Astrocyte (in vitro differentiated cells and primary cell): ENCODE measurements at regions not wholly inside any gene's neighbourhood (a gene's known extent, or its start where the extent isn't known, plus 50 kb on each side); places are given as distances from the start of the nearest gene placed in this dataset.

Experiments used
- DNase-seq: peaks from one replicate; pipeline ENCODE4 v3.0.0-alpha.2; 2010; ENCODE audit warnings: low read depth
- FAIRE-seq: peaks from 2 replicates; lab custom pipeline; 2011; peaks lifted over from hg19 to GRCh38; lab: Jason Lieb, UNC
- H2AFZ ChIP-seq: 2 replicates; pipeline ENCODE4 v1.6.0; 2012; ENCODE audit warnings: low read depth, low read length, inconsistent platforms
- H3K27ac ChIP-seq: 2 replicates; pipeline ENCODE4 v1.5.1; 2011; ENCODE audit warnings: low read depth, low read length, inconsistent platforms
- H3K27me3 ChIP-seq: 2 replicates; pipeline ENCODE4 v1.6.0; 2011; ENCODE audit warnings: low read length, inconsistent platforms; ENCODE audit not compliant: insufficient read depth
- H3K36me3 ChIP-seq: 2 replicates; pipeline ENCODE4 v1.5.1; 2011; ENCODE audit warnings: low read length, inconsistent platforms; ENCODE audit not compliant: insufficient read depth
- H3K4me1 ChIP-seq: 2 replicates; pipeline ENCODE4 v1.5.1; 2011; ENCODE audit warnings: low read length, inconsistent platforms; ENCODE audit not compliant: insufficient read depth
- H3K4me2 ChIP-seq: 2 replicates; pipeline ENCODE4 v1.6.0; 2012; ENCODE audit warnings: low read length, inconsistent platforms
- H3K4me3 ChIP-seq: 2 replicates; pipeline ENCODE4 v1.5.1; 2011; ENCODE audit warnings: low read depth, mild to moderate bottlenecking, low read length, inconsistent platforms; ENCODE audit not compliant: insufficient read depth
- H3K79me2 ChIP-seq: 2 replicates; pipeline ENCODE4 v1.6.0; 2012; ENCODE audit warnings: mild to moderate bottlenecking, low read length, inconsistent platforms; ENCODE audit not compliant: insufficient read depth
- H3K9ac ChIP-seq: 2 replicates; pipeline ENCODE4 v1.6.0; 2012; ENCODE audit warnings: mild to moderate bottlenecking, low read length, inconsistent platforms
- H3K9me3 ChIP-seq: 2 replicates; pipeline ENCODE4 v1.5.1; 2012; ENCODE audit warnings: low read depth, mild to moderate bottlenecking, low read length, inconsistent platforms; ENCODE audit not compliant: insufficient read depth
- H4K20me1 ChIP-seq: 2 replicates; pipeline ENCODE4 v1.6.0; 2012; ENCODE audit warnings: low read length, inconsistent platforms; ENCODE audit not compliant: insufficient read depth
- H3K27ac Mint-ChIP-seq: one replicate; pipeline ENCODE4 v1.8.0; 2021; ENCODE audit warnings: mild to moderate bottlenecking, mixed read lengths; ENCODE audit not compliant: unreplicated experiment
- H3K27me3 Mint-ChIP-seq: one replicate; pipeline ENCODE4 v1.8.0; 2021; ENCODE audit warnings: low read depth, mixed read lengths; ENCODE audit not compliant: unreplicated experiment
- H3K36me3 Mint-ChIP-seq: one replicate; pipeline ENCODE4 v1.8.0; 2021; ENCODE audit warnings: low read depth, mixed read lengths; ENCODE audit not compliant: unreplicated experiment
- H3K4me1 Mint-ChIP-seq: one replicate; pipeline ENCODE4 v1.8.0; 2021; ENCODE audit warnings: low read depth, mixed read lengths; ENCODE audit not compliant: unreplicated experiment
- H3K4me3 Mint-ChIP-seq: one replicate; pipeline ENCODE4 v1.8.0; 2021; ENCODE audit warnings: mild to moderate bottlenecking, moderate library complexity, mixed read lengths; ENCODE audit not compliant: unreplicated experiment
- H3K9me3 Mint-ChIP-seq: one replicate; pipeline ENCODE4 v1.8.0; 2021; ENCODE audit warnings: mild to moderate bottlenecking, mixed read lengths; ENCODE audit not compliant: unreplicated experiment
- CTCF ChIP-seq: IDR thresholded peaks from 2 replicates; pipeline ENCODE4 v1.5.1; 2011; ENCODE audit warnings: low read depth, mild to moderate bottlenecking, inconsistent platforms, low read length, moderate library complexity; ENCODE audit not compliant: insufficient read depth
- EZH2 ChIP-seq: IDR thresholded peaks from 2 replicates; pipeline ENCODE4 v1.6.1; 2012; ENCODE audit warnings: mild to moderate bottlenecking, low read length, inconsistent platforms; ENCODE audit not compliant: insufficient read depth

GRCh38 chr6:66865771-66866170 is 1158.7 kb upstream of the EYS start:
- H3K36me3 Mint-ChIP-seq = no peaks in the 10 kb centered on the region
- H3K27ac ChIP-seq = no peak overlapping the region
- H3K4me3 ChIP-seq = no peak overlapping the region
- H3K4me1 ChIP-seq = peaks cover 12% of the 10 kb centered on the region
- no peaks in the 10 kb centered on the region for H3K9me3 ChIP-seq
- no peak overlapping the region for H2AFZ ChIP-seq
- no peak overlapping the region for H3K4me3 Mint-ChIP-seq
- H3K79me2 ChIP-seq = no peaks in the 10 kb centered on the region
- no peaks in the 10 kb centered on the region for H3K4me1 Mint-ChIP-seq
- H3K27ac Mint-ChIP-seq = no peak overlapping the region
- H3K9ac ChIP-seq = no peak overlapping the region
- no peaks in the 10 kb centered on the region for H3K36me3 ChIP-seq
- DNase-seq (peak; percentile 25), FAIRE-seq (no peak)
- TF ChIP-seq EZH2 = no peak
- TF ChIP-seq CTCF = no peak
- H3K27me3 Mint-ChIP-seq = no peaks in the 10 kb centered on the region
- no peaks in the 10 kb centered on the region for H4K20me1 ChIP-seq
- peaks cover 5% of the 10 kb centered on the region for H3K9me3 Mint-ChIP-seq
- H3K4me2 ChIP-seq = peak overlapping the region; percentile 18
- no peaks in the 10 kb centered on the region for H3K27me3 ChIP-seq

GRCh38 chr6:66861007-66861541 is 1154.0 kb upstream of the EYS start:
- peaks cover 3% of the 10 kb centered on the region for H3K4me1 ChIP-seq

More at GRCh38 chr6:66861007-66861541, 1154.0 kb upstream of the EYS start:
- no peak for DNase-seq
- H3K27ac Mint-ChIP-seq = no peak overlapping the region
- H3K9me3 Mint-ChIP-seq = no peaks in the 10 kb centered on the region
- Histone ChIP-seq H3K4me2 (no peak overlapping the region), H4K20me1 (no peaks in the 10 kb centered on the region), H3K27ac (no peak overlapping the region), H3K4me3 (no peak overlapping the region), H3K36me3 (no peaks in the 10 kb centered on the region), H3K9ac (no peak overlapping the region), H2AFZ (no peak overlapping the region), H3K27me3 (no peaks in the 10 kb centered on the region), H3K79me2 (no peaks in the 10 kb centered on the region), H3K9me3 (no peaks in the 10 kb centered on the region)
- no peak for FAIRE-seq
- no peaks in the 10 kb centered on the region for H3K4me1 Mint-ChIP-seq
- no peaks in the 10 kb centered on the region for H3K27me3 Mint-ChIP-seq
- H3K4me3 Mint-ChIP-seq = no peak overlapping the region
- TF ChIP-seq EZH2 (no peak), CTCF (no peak)
- H3K36me3 Mint-ChIP-seq = no peaks in the 10 kb centered on the region
